ENCODE measurements at regions not wholly inside any gene's neighbourhood (a gene's known extent, or its start where the extent isn't known, plus 50 kb on each side); places are given as distances from the start of the nearest gene placed in this dataset.

GRCh38 chr17:33457477-33457876, 164.4 kb upstream of the ASIC2 start:
- Mint-ChIP-seq H3K27me3 (ENCODE audit: insufficient read depth, unreplicated experiment) (no peaks in the 10 kb centered on the region), H3K4me1 (ENCODE audit: insufficient read depth, unreplicated experiment) (no peaks in the 10 kb centered on the region), H3K4me3 (ENCODE audit: unreplicated experiment) (no peak overlapping the region), H3K9me3 (ENCODE audit: unreplicated experiment) (peaks cover 48% of the 10 kb centered on the region), H3K27ac (ENCODE audit: low read depth, unreplicated experiment) (no peak overlapping the region), H3K36me3 (ENCODE audit: insufficient read depth, unreplicated experiment) (no peaks in the 10 kb centered on the region)
- intact Hi-C loops (cut with micrococcal nuclease): no loop called here
- ChIA-PET CTCF (interaction anchor here (0.5 kb wide), 1 partner anchor 1204 kb away, joined by 3 read pairs; no protein-coding TSS in a partner anchor), POLR2A (no interaction called here)
- DNase-seq (ENCODE audit: unreplicated experiment): no peak
- no peak for TF ChIP-seq CTCF (IDR thresholded peaks at IDR 0.05; ENCODE audit: unreplicated experiment)
- no TSS peak for BruUV-seq (replicated peaks)

DNA sequence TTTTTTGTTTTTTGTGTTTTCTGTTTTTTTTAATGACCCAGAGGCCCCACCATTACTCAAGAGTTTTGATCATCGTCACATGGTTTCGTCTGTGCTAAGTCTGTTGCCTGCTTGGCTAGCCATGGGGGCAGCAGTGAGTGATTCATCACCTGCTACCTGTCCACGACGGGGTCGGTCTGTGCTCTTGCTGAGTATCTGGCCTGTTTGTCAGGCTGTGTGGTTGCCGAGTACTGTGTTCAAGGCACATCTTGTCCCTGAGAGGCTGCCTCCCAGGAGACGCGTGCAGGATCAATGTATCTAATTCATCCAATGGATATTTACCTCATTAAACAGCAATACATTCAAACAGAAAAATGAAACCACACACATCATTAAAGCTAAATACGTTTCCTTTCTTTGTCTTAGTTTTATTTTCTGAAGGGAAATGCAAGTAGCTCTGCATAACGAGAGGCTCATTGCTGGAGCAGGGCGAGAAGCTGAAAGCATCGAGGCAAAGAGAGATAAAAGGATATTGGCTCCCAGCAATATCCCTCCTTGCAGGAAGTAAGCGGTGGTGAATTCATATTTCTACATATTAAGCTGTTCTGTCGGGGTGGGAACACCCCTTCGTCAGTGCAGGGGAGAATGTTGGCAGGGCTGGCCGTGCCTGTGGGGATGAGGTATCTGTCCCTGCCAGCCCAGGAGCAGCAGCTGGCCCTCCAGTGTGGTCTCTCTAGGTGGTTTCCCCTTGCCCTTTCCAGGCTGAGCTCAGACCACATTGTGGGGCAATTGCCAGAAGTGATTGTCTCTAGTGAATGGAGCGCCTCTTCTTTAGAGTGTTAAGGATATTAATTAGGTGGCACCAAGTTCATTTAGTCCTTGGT, 166.2 kb upstream of the ASIC2 start:
- no peak overlapping the region for H3K4me3 Mint-ChIP-seq (ENCODE audit: unreplicated experiment)
- no peaks in the 10 kb centered on the region for H3K4me1 Mint-ChIP-seq (ENCODE audit: insufficient read depth, unreplicated experiment)
- no peaks in the 10 kb centered on the region for H3K36me3 Mint-ChIP-seq (ENCODE audit: insufficient read depth, unreplicated experiment)
- TF ChIP-seq CTCF (IDR thresholded peaks at IDR 0.05; ENCODE audit: unreplicated experiment): no peak
- no peak for DNase-seq (ENCODE audit: unreplicated experiment)
- no peak overlapping the region for H3K27ac Mint-ChIP-seq (ENCODE audit: low read depth, unreplicated experiment)
- POLR2A ChIA-PET: no interaction called here
- CTCF ChIA-PET: interaction anchor here (0.6 kb wide), 1 partner anchor 702 kb away, joined by 6 read pairs; no protein-coding TSS in a partner anchor
- H3K9me3 Mint-ChIP-seq (ENCODE audit: unreplicated experiment): peaks cover 55% of the 10 kb centered on the region
- H3K27me3 Mint-ChIP-seq (ENCODE audit: insufficient read depth, unreplicated experiment): no peaks in the 10 kb centered on the region
- no TSS peak for BruUV-seq (replicated peaks)
- intact Hi-C loops (cut with micrococcal nuclease): no loop called here

DNA sequence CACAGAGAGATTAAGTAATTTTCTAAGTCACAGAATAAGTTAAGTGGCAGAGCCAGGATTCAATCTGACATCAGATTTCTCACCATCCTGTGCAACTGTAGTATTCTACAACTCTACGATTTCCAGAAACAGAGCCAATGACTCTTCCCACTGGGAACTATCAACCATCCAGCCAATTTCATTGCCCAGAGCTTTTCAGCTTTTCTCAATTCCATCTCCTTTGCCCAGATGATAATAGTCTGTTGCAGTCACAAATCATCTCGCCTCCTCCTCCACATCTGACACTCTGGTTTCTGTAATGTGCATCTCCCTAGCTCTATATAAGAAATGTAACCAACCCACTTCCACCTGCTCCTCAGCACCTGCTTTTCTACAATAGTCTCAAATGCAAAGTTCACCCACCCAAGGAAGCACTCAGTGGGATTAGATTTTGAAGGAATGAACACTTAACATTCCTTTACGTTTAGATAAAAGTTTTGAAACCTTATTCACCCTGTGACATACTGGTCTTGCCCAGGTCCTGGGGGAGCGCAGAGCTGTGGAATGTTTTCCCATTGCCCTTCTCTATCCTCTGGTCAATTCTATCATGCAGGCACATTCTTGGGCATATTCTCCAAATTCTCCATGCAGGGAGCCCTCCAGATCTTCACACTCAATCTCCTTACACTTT, 167.8 kb upstream of the ASIC2 start:
- POLR2A ChIA-PET: no interaction called here
- Mint-ChIP-seq H3K27me3 (ENCODE audit: insufficient read depth, unreplicated experiment) (no peaks in the 10 kb centered on the region), H3K4me1 (ENCODE audit: insufficient read depth, unreplicated experiment) (no peaks in the 10 kb centered on the region), H3K9me3 (ENCODE audit: unreplicated experiment) (peaks cover 50% of the 10 kb centered on the region), H3K36me3 (ENCODE audit: insufficient read depth, unreplicated experiment) (no peaks in the 10 kb centered on the region), H3K27ac (ENCODE audit: low read depth, unreplicated experiment) (no peak overlapping the region), H3K4me3 (ENCODE audit: unreplicated experiment) (no peak overlapping the region)
- no peak for DNase-seq (ENCODE audit: unreplicated experiment)
- intact Hi-C loops (cut with micrococcal nuclease): no loop called here
- CTCF ChIA-PET: no interaction called here
- no TSS peak for BruUV-seq (replicated peaks)
- no peak for TF ChIP-seq CTCF (IDR thresholded peaks at IDR 0.05; ENCODE audit: unreplicated experiment)

- no peak for DNase-seq (ENCODE audit: unreplicated experiment)
- Mint-ChIP-seq H3K4me1 (ENCODE audit: insufficient read depth, unreplicated experiment) (no peaks in the 10 kb centered on the region), H3K9me3 (ENCODE audit: unreplicated experiment) (peaks cover 40% of the 10 kb centered on the region), H3K27ac (ENCODE audit: low read depth, unreplicated experiment) (no peak overlapping the region), H3K36me3 (ENCODE audit: insufficient read depth, unreplicated experiment) (no peaks in the 10 kb centered on the region), H3K4me3 (ENCODE audit: unreplicated experiment) (no peak overlapping the region), H3K27me3 (ENCODE audit: insufficient read depth, unreplicated experiment) (no peaks in the 10 kb centered on the region)
- CTCF ChIA-PET: interaction anchor here (0.5 kb wide), 1 partner anchor 289 kb away, joined by 5 read pairs; no protein-coding TSS in a partner anchor
- POLR2A ChIA-PET: no interaction called here
- no peak for TF ChIP-seq CTCF (IDR thresholded peaks at IDR 0.05; ENCODE audit: unreplicated experiment)
- no TSS peak for BruUV-seq (replicated peaks)
- intact Hi-C loops (cut with micrococcal nuclease): no loop called here
These were observed 170.8 kb upstream of the ASIC2 start for GRCh38 chr17:33463887-33464286.

All from MCF 10A (cell line).